Glutamatergic neuron (in vitro differentiated cells): ENCODE measurements at regions not wholly inside any gene's neighbourhood (a gene's known extent, or its start where the extent isn't known, plus 50 kb on each side); places are given as distances from the start of the nearest gene placed in this dataset.

Experiments
- DNase-seq: peaks from one replicate; pipeline ENCODE4 v3.0.0; 2022
- H3K27ac Mint-ChIP-seq: one replicate; pipeline ENCODE4 v1.8.0; 2020; ENCODE audit warnings: mild to moderate bottlenecking, mixed read lengths, inconsistent platforms; ENCODE audit not compliant: unreplicated experiment
- H3K27me3 Mint-ChIP-seq: one replicate; pipeline ENCODE4 v1.8.0; 2020; ENCODE audit warnings: mild to moderate bottlenecking, moderate library complexity, mixed read lengths, inconsistent platforms; ENCODE audit not compliant: unreplicated experiment
- H3K36me3 Mint-ChIP-seq: one replicate; pipeline ENCODE4 v1.8.0; 2020; ENCODE audit warnings: mild to moderate bottlenecking, mixed read lengths, inconsistent platforms; ENCODE audit not compliant: unreplicated experiment
- H3K4me1 Mint-ChIP-seq: one replicate; pipeline ENCODE4 v1.8.0; 2020; ENCODE audit warnings: mild to moderate bottlenecking, low read depth, mixed read lengths, inconsistent platforms; ENCODE audit not compliant: unreplicated experiment
- H3K4me3 Mint-ChIP-seq: one replicate; pipeline ENCODE4 v1.8.0; 2020; ENCODE audit warnings: mild to moderate bottlenecking, mixed read lengths, inconsistent platforms; ENCODE audit not compliant: unreplicated experiment
- H3K9me3 Mint-ChIP-seq: one replicate; pipeline ENCODE4 v1.8.0; 2020; ENCODE audit warnings: mild to moderate bottlenecking, moderate library complexity, mixed read lengths, inconsistent platforms; ENCODE audit not compliant: unreplicated experiment
- TF ChIP-seq, protein P1 (sequence below): fragments of 200-600 bp; sonication (generic); IDR thresholded peaks from one replicate; pipeline ENCODE4 v1.5.0; 2021; ENCODE audit not compliant: partially characterized antibody, unreplicated experiment

- TF ChIP-seq, protein P1, sequence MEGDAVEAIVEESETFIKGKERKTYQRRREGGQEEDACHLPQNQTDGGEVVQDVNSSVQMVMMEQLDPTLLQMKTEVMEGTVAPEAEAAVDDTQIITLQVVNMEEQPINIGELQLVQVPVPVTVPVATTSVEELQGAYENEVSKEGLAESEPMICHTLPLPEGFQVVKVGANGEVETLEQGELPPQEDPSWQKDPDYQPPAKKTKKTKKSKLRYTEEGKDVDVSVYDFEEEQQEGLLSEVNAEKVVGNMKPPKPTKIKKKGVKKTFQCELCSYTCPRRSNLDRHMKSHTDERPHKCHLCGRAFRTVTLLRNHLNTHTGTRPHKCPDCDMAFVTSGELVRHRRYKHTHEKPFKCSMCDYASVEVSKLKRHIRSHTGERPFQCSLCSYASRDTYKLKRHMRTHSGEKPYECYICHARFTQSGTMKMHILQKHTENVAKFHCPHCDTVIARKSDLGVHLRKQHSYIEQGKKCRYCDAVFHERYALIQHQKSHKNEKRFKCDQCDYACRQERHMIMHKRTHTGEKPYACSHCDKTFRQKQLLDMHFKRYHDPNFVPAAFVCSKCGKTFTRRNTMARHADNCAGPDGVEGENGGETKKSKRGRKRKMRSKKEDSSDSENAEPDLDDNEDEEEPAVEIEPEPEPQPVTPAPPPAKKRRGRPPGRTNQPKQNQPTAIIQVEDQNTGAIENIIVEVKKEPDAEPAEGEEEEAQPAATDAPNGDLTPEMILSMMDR: no peak
- Mint-ChIP-seq H3K4me1 (no peaks in the 10 kb centered on the region), H3K4me3 (no peak overlapping the region), H3K9me3 (no peaks in the 10 kb centered on the region), H3K36me3 (no peaks in the 10 kb centered on the region), H3K27ac (no peak overlapping the region), H3K27me3 (no peaks in the 10 kb centered on the region)
- no peak for DNase-seq
Observed at GRCh38 chr20:8963330-8963729, 105.6 kb upstream of the PLCB4 start.

- Mint-ChIP-seq H3K27me3 (no peaks in the 10 kb centered on the region), H3K4me1 (peaks cover 7% of the 10 kb centered on the region), H3K9me3 (no peaks in the 10 kb centered on the region), H3K36me3 (no peaks in the 10 kb centered on the region), H3K27ac (no peak overlapping the region), H3K4me3 (no peak overlapping the region)
- TF ChIP-seq, protein P1: no peak
- DNase-seq: no peak
Observed at GRCh38 chr20:8964959-8965562, 103.8 kb upstream of the PLCB4 start.

- Mint-ChIP-seq H3K4me1 (peaks cover 7% of the 10 kb centered on the region), H3K4me3 (no peak overlapping the region), H3K27ac (no peak overlapping the region), H3K36me3 (no peaks in the 10 kb centered on the region), H3K27me3 (no peaks in the 10 kb centered on the region), H3K9me3 (no peaks in the 10 kb centered on the region)
- DNase-seq: no peak
- TF ChIP-seq, protein P1: no peak
Observed at GRCh38 chr20:8967641-8968245, 101.1 kb upstream of the PLCB4 start.

DNA sequence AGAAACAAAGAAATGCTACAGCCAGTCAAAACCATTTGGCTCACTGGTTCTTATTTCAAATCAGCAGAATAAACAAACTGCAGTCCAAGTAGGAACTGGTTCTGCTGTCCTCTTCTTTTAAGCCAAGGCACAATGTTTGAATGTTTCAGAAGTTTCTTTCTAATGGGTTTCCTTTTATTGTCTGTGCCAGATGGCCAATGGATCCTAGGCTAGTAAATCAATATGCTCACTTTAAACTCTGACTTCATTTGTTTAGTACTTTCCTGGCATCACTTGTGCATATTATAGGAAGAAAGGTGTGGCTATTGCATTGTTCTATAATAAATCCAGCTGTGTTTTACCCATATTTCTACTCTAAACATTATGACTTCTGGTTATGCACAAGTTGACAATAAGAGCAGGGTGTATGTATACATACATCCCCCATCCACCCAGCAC is 99.7 kb upstream of the PLCB4 start:
- Mint-ChIP-seq H3K9me3 (no peaks in the 10 kb centered on the region), H3K36me3 (no peaks in the 10 kb centered on the region), H3K27me3 (no peaks in the 10 kb centered on the region), H3K4me1 (peaks cover 7% of the 10 kb centered on the region), H3K27ac (no peak overlapping the region), H3K4me3 (no peak overlapping the region)
- DNase-seq: no peak
- TF ChIP-seq, protein P1: no peak

DNA sequence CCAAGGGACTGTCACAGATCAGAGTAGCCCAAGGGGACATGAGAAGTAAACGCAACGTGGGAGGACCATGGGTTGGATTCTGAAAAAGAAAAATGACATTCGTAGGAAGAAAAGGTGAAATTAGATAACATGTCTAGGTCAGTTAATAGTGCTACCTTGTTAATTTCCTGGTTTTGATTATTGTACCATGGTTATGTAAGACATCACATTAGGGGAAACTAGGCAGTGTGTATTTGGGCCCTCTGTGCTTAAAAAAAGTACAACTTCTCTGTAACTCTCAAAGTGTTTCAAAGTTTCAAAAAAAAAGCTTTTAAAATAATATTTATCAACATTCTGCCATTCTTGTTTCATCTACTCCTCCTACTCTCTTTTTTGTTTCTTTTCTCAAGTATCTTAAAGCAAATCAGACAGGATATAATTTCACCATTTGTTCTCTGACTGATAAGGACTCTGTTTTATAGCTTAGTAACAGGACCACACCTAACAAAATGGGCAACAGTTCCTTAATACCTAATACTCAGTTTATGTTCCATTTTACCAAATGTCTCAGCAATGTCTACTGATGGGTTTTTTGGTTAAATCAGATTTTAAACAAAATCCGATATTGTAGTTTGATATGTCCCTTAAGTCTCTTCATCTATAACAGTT is 97.1 kb upstream of the PLCB4 start:
- Mint-ChIP-seq H3K27ac (no peak overlapping the region), H3K9me3 (peaks cover 1% of the 10 kb centered on the region), H3K4me3 (no peak overlapping the region), H3K36me3 (no peaks in the 10 kb centered on the region), H3K27me3 (no peaks in the 10 kb centered on the region), H3K4me1 (peaks cover 7% of the 10 kb centered on the region)
- TF ChIP-seq, protein P1: no peak
- no peak for DNase-seq
